HEK293T (cell line): ENCODE measurements at regions not wholly inside any gene's neighbourhood (a gene's known extent, or its start where the extent isn't known, plus 50 kb on each side); places are given as distances from the start of the nearest gene placed in this dataset.

Experiments
- FOXA1 ChIP-seq: fragments of 450-650 bp; IDR thresholded peaks from 2 replicates; pipeline ENCODE4 v1.6.1; 2016; ENCODE audit warnings: mild to moderate bottlenecking
- FOXM1 ChIP-seq: fragments of 450-650 bp; IDR thresholded peaks from 2 replicates; pipeline ENCODE4 v1.6.1; 2017; ENCODE audit warnings: mild to moderate bottlenecking, borderline replicate concordance
- HDGF ChIP-seq: fragments of 450-650 bp; IDR thresholded peaks from 2 replicates; pipeline ENCODE4 v1.6.1; 2017; ENCODE audit warnings: antibody characterized with exemption, borderline replicate concordance
- LEF1 ChIP-seq: fragments of 450-650 bp; IDR thresholded peaks from 2 replicates; pipeline ENCODE4 v1.6.1; 2017; ENCODE audit warnings: mild to moderate bottlenecking, borderline replicate concordance
- NFRKB ChIP-seq: fragments of 450-650 bp; IDR thresholded peaks from 2 replicates; pipeline ENCODE4 v1.6.1; 2016; ENCODE audit warnings: mild to moderate bottlenecking, moderate library complexity
- PKNOX1 ChIP-seq: fragments of 450-650 bp; IDR thresholded peaks from 2 replicates; pipeline ENCODE4 v1.6.1; 2016
- TARDBP ChIP-seq: fragments of 450-650 bp; IDR thresholded peaks from 2 replicates; pipeline ENCODE4 v1.6.1; 2016
- ZNF384 ChIP-seq: fragments of 450-650 bp; IDR thresholded peaks from 2 replicates; pipeline ENCODE4 v1.6.1; 2016

- TF ChIP-seq NFRKB (no peak), PKNOX1 (no peak), FOXA1 (no peak), HDGF (no peak), LEF1 (no peak), FOXM1 (no peak), ZNF384 (no peak), TARDBP (no peak)
These were observed 530.2 kb downstream of the BCKDHB start for GRCh38 chr6:80636689-80637088.
